ENCODE measurements at regions not wholly inside any gene's neighbourhood (a gene's known extent, or its start where the extent isn't known, plus 50 kb on each side); places are given as distances from the start of the nearest gene placed in this dataset.

DNA sequence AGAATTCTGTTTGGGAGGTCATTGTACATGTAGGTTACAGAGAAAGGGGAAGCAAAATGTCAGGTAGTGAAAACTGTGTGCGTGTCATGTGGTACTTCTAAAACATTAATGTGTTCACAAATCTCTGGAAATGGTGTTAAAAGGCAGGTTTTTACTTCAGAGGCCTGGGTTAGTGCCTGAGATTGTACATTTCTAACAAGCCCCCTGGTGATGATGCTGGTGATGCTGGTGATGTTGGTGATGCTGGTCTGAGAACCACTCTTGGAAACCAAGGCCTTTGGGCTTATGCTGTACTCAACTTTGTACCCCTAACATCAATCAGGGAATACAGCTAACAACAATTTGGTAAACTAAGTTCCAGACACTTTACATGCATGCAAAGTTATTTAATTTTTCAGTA, 187.1 kb downstream of the SCG2 start:
- Mint-ChIP-seq H3K36me3 (ENCODE audit: low read depth) (no peaks in the 10 kb centered on the region), H3K4me3 (ENCODE audit: low read depth) (no peak overlapping the region), H3K27me3 (ENCODE audit: low read depth) (no peaks in the 10 kb centered on the region), H3K27ac (no peak overlapping the region), H3K9me3 (no peaks in the 10 kb centered on the region), H3K4me1 (ENCODE audit: low read depth) (no peaks in the 10 kb centered on the region)
- intact Hi-C loops (cut with micrococcal nuclease): no loop called here
- no peak for DNase-seq (ENCODE audit: low spot score)

- H3K4me1 Mint-ChIP-seq (ENCODE audit: low read depth): no peaks in the 10 kb centered on the region
- no peaks in the 10 kb centered on the region for H3K9me3 Mint-ChIP-seq
- H3K27me3 Mint-ChIP-seq (ENCODE audit: low read depth): no peaks in the 10 kb centered on the region
- DNase-seq (ENCODE audit: low spot score): no peak
- H3K36me3 Mint-ChIP-seq (ENCODE audit: low read depth): no peaks in the 10 kb centered on the region
- intact Hi-C loops (cut with micrococcal nuclease): no loop called here
- H3K4me3 Mint-ChIP-seq (ENCODE audit: low read depth): no peak overlapping the region
- no peak overlapping the region for H3K27ac Mint-ChIP-seq
Measured at GRCh38 chr2:223416815-223417610, 185.1 kb downstream of the SCG2 start.

- H3K27me3 Mint-ChIP-seq (ENCODE audit: low read depth): no peaks in the 10 kb centered on the region
- no peaks in the 10 kb centered on the region for H3K4me1 Mint-ChIP-seq (ENCODE audit: low read depth)
- no peaks in the 10 kb centered on the region for H3K36me3 Mint-ChIP-seq (ENCODE audit: low read depth)
- no peak overlapping the region for H3K4me3 Mint-ChIP-seq (ENCODE audit: low read depth)
- DNase-seq (ENCODE audit: low spot score): no peak
- intact Hi-C loops (cut with micrococcal nuclease): no loop called here
- no peak overlapping the region for H3K27ac Mint-ChIP-seq
- H3K9me3 Mint-ChIP-seq: no peaks in the 10 kb centered on the region
Measured at GRCh38 chr2:223418131-223418530, 184.0 kb downstream of the SCG2 start.

- intact Hi-C loops (cut with micrococcal nuclease): no loop called here
- H3K4me3 Mint-ChIP-seq (ENCODE audit: low read depth): no peak overlapping the region
- no peaks in the 10 kb centered on the region for H3K27me3 Mint-ChIP-seq (ENCODE audit: low read depth)
- no peaks in the 10 kb centered on the region for H3K4me1 Mint-ChIP-seq (ENCODE audit: low read depth)
- DNase-seq (ENCODE audit: low spot score): no peak
- no peak overlapping the region for H3K27ac Mint-ChIP-seq
- no peaks in the 10 kb centered on the region for H3K36me3 Mint-ChIP-seq (ENCODE audit: low read depth)
- H3K9me3 Mint-ChIP-seq: no peaks in the 10 kb centered on the region
Measured at GRCh38 chr2:223418604-223419199, 183.5 kb downstream of the SCG2 start.

GRCh38 chr2:223420048-223420447, 182.1 kb downstream of the SCG2 start:
- H3K36me3 Mint-ChIP-seq (ENCODE audit: low read depth): no peaks in the 10 kb centered on the region
- intact Hi-C loops (cut with micrococcal nuclease): no loop called here
- H3K9me3 Mint-ChIP-seq: no peaks in the 10 kb centered on the region
- no peak overlapping the region for H3K4me3 Mint-ChIP-seq (ENCODE audit: low read depth)
- H3K4me1 Mint-ChIP-seq (ENCODE audit: low read depth): no peaks in the 10 kb centered on the region
- H3K27me3 Mint-ChIP-seq (ENCODE audit: low read depth): no peaks in the 10 kb centered on the region
- no peak for DNase-seq (ENCODE audit: low spot score)
- no peak overlapping the region for H3K27ac Mint-ChIP-seq

GRCh38 chr2:223431479-223431878, 170.7 kb downstream of the SCG2 start:
- H3K4me3 Mint-ChIP-seq (ENCODE audit: low read depth): no peak overlapping the region
- no peak for DNase-seq (ENCODE audit: low spot score)
- H3K27me3 Mint-ChIP-seq (ENCODE audit: low read depth): no peaks in the 10 kb centered on the region
- H3K4me1 Mint-ChIP-seq (ENCODE audit: low read depth): no peaks in the 10 kb centered on the region
- H3K27ac Mint-ChIP-seq: no peak overlapping the region
- no peaks in the 10 kb centered on the region for H3K9me3 Mint-ChIP-seq
- H3K36me3 Mint-ChIP-seq (ENCODE audit: low read depth): no peaks in the 10 kb centered on the region
- intact Hi-C loops (cut with micrococcal nuclease): no loop called here

DNA sequence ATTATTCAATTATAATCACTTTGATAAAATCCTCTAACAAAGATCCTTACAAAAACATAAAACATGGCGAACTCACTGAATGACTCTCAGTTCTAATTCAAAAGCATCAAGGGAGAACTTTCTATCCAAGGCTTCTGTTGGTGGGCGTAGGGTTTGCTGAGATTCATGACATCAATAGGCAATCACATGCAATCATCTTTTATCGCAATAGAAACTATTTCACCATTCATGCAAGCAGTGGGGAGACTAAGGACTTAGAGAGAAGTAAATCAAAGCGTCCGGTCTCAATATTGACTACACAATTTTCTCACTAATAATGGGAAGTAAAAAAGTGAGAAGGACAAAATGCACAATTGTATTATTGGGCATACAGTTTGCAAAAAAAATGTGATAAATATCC, 168.7 kb downstream of the SCG2 start:
- H3K4me1 Mint-ChIP-seq (ENCODE audit: low read depth): no peaks in the 10 kb centered on the region
- no peaks in the 10 kb centered on the region for H3K9me3 Mint-ChIP-seq
- intact Hi-C loops (cut with micrococcal nuclease): no loop called here
- DNase-seq (ENCODE audit: low spot score): no peak
- H3K4me3 Mint-ChIP-seq (ENCODE audit: low read depth): no peak overlapping the region
- H3K36me3 Mint-ChIP-seq (ENCODE audit: low read depth): no peaks in the 10 kb centered on the region
- H3K27ac Mint-ChIP-seq: no peak overlapping the region
- no peaks in the 10 kb centered on the region for H3K27me3 Mint-ChIP-seq (ENCODE audit: low read depth)

DNA sequence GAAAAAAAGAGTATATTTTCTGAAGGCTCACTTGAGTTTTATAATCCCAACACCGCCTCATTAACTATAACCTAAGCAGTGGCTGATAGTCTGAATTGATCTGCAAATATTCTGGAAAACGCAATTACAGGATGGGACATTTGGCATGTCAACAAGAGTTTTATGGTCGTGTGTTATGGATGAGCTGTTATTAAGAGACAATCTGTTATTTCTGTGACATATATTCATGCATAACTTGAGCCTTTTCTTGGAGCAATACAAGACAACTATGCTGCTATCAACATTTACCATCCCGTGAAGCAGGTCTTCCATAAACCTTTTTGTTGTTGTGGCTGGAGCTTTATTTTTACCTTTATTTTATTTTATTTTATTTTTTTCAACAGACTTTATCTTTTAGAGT, 164.4 kb downstream of the SCG2 start:
- no peak overlapping the region for H3K27ac Mint-ChIP-seq
- H3K4me3 Mint-ChIP-seq (ENCODE audit: low read depth): no peak overlapping the region
- no peaks in the 10 kb centered on the region for H3K27me3 Mint-ChIP-seq (ENCODE audit: low read depth)
- no peaks in the 10 kb centered on the region for H3K36me3 Mint-ChIP-seq (ENCODE audit: low read depth)
- H3K9me3 Mint-ChIP-seq: no peaks in the 10 kb centered on the region
- no peaks in the 10 kb centered on the region for H3K4me1 Mint-ChIP-seq (ENCODE audit: low read depth)
- DNase-seq (ENCODE audit: low spot score): no peak
- intact Hi-C loops (cut with micrococcal nuclease): no loop called here

GRCh38 chr2:223439184-223439583, 163.0 kb downstream of the SCG2 start:
- H3K27ac Mint-ChIP-seq: no peak overlapping the region
- H3K4me3 Mint-ChIP-seq (ENCODE audit: low read depth): no peak overlapping the region
- DNase-seq (ENCODE audit: low spot score): no peak
- H3K9me3 Mint-ChIP-seq: no peaks in the 10 kb centered on the region
- no peaks in the 10 kb centered on the region for H3K36me3 Mint-ChIP-seq (ENCODE audit: low read depth)
- H3K4me1 Mint-ChIP-seq (ENCODE audit: low read depth): no peaks in the 10 kb centered on the region
- intact Hi-C loops (cut with micrococcal nuclease): no loop called here
- H3K27me3 Mint-ChIP-seq (ENCODE audit: low read depth): no peaks in the 10 kb centered on the region

- Mint-ChIP-seq H3K9me3 (no peaks in the 10 kb centered on the region), H3K27me3 (ENCODE audit: low read depth) (no peaks in the 10 kb centered on the region), H3K4me1 (ENCODE audit: low read depth) (no peaks in the 10 kb centered on the region), H3K27ac (no peak overlapping the region), H3K36me3 (ENCODE audit: low read depth) (no peaks in the 10 kb centered on the region), H3K4me3 (ENCODE audit: low read depth) (no peak overlapping the region)
- intact Hi-C loops (cut with micrococcal nuclease): no loop called here
- DNase-seq (ENCODE audit: low spot score): no peak
Measured at GRCh38 chr2:223439786-223440185, 162.4 kb downstream of the SCG2 start.

DNA sequence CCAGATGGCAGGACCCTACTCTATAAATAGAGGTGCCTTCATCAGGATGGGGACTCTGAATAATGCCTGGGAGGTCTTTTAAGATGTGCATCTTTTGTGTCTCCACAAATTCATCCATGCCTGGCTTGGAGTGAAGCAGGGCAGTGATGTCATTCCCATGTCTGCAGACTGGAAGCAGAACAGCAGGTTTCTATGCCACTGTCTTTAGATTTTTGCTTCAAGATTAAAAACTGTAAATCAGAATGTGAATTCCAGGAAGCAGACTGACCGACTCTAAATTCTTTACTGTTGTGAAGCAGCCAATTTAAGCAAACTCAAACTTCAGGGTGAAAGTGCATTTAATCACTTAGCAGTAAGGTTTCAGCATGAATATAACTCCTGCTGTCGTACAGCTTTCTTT, 159.3 kb downstream of the SCG2 start:
- no peaks in the 10 kb centered on the region for H3K27me3 Mint-ChIP-seq (ENCODE audit: low read depth)
- no peak overlapping the region for H3K27ac Mint-ChIP-seq
- H3K36me3 Mint-ChIP-seq (ENCODE audit: low read depth): no peaks in the 10 kb centered on the region
- no peak overlapping the region for H3K4me3 Mint-ChIP-seq (ENCODE audit: low read depth)
- no peaks in the 10 kb centered on the region for H3K9me3 Mint-ChIP-seq
- intact Hi-C loops (cut with micrococcal nuclease): no loop called here
- no peak for DNase-seq (ENCODE audit: low spot score)
- H3K4me1 Mint-ChIP-seq (ENCODE audit: low read depth): no peaks in the 10 kb centered on the region

- Mint-ChIP-seq H3K36me3 (ENCODE audit: low read depth) (no peaks in the 10 kb centered on the region), H3K4me1 (ENCODE audit: low read depth) (no peaks in the 10 kb centered on the region), H3K27me3 (ENCODE audit: low read depth) (no peaks in the 10 kb centered on the region), H3K27ac (no peak overlapping the region), H3K9me3 (no peaks in the 10 kb centered on the region), H3K4me3 (ENCODE audit: low read depth) (no peak overlapping the region)
- intact Hi-C loops (cut with micrococcal nuclease): no loop called here
- no peak for DNase-seq (ENCODE audit: low spot score)
Measured at GRCh38 chr2:223450246-223450645, 151.9 kb downstream of the SCG2 start.

DNA sequence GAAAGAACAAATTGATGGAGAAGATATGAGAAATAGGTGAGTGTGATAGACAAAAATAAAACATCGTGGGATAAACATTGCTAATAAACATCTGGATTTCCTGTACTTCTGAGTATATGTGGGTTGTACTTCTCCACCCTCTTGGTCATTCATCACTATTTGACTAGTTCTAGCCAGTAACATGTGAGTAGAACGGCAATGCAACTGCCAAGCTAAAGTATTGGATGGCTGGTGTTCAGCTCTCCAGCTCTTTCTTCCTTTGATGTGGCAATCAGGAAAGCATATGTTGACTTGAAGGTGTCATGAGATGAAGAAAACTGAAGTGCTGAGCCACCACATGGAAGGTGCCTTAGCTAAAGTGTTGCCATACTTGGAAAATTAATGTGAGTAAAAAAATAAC, 144.9 kb downstream of the SCG2 start:
- Mint-ChIP-seq H3K9me3 (no peaks in the 10 kb centered on the region), H3K27ac (no peak overlapping the region)
- intact Hi-C loops (cut with micrococcal nuclease): no loop called here

More for the DNA sequence above, 144.9 kb downstream of the SCG2 start:
- DNase-seq (ENCODE audit: low spot score): no peak
- H3K4me1 Mint-ChIP-seq (ENCODE audit: low read depth): no peaks in the 10 kb centered on the region
- H3K4me3 Mint-ChIP-seq (ENCODE audit: low read depth): no peak overlapping the region
- no peaks in the 10 kb centered on the region for H3K27me3 Mint-ChIP-seq (ENCODE audit: low read depth)
- no peaks in the 10 kb centered on the region for H3K36me3 Mint-ChIP-seq (ENCODE audit: low read depth)

Measured in activated T-helper 2 cell treated with anti-CD3 and anti-CD28 coated beads, Interferon-gamma antibody, Interleukin-2, Interleukin-4, amounts not matched to agents 10 μg/mL and 5 μg/mL and 100 μg/mL, durations not matched to agents 14 hours and 24 hours and 36 hours (primary cell).